Omental fat pad (tissue), 3 donors: ENCODE measurements at regions not wholly inside any gene's neighbourhood (a gene's known extent, or its start where the extent isn't known, plus 50 kb on each side); places are given as distances from the start of the nearest gene placed in this dataset.

Experiments used
- ATAC-seq: fragments of 150-250 bp; one replicate; pipeline ENCODE4 v1.9.1; 2016; ENCODE audit warnings: mild to moderate bottlenecking, moderate library complexity; ENCODE audit not compliant: low FRiP score
- DNase-seq: peaks from one replicate; pipeline ENCODE4 v3.0.0-alpha.2; 2019; ENCODE audit warnings: low spot score
- CTCF ChIP-seq, 3 donors: fragments of 450-650 bp; IDR thresholded peaks; one replicate each; pipeline ENCODE4 v1.5.1; 2016 to 2017; ENCODE audit warnings: antibody characterized with exemption in 3 of 3, mild to moderate bottlenecking in 3 of 3, moderate library complexity in 2 of 3

GRCh38 chr10:121216721-121217181 is 365.6 kb downstream of the WDR11 start:
- ATAC-seq = peak; percentile 28

GRCh38 chr10:121217331-121217730 is 366.2 kb downstream of the WDR11 start:
- TF ChIP-seq CTCF (IDR thresholded peaks at IDR 0.05) = no peak
- DNase-seq (no peak), ATAC-seq (no peak)

More at GRCh38 chr10:121216721-121217181, 365.6 kb downstream of the WDR11 start:
- DNase-seq = no peak
- TF ChIP-seq CTCF (IDR thresholded peaks at IDR 0.05) = no peak

- ATAC-seq (no peak), DNase-seq (no peak)
- TF ChIP-seq CTCF (IDR thresholded peaks at IDR 0.05) = no peak
Observed at GRCh38 chr10:121221072-121221471, 369.9 kb downstream of the WDR11 start.

- TF ChIP-seq CTCF (IDR thresholded peaks at IDR 0.05) = no peak
- DNase-seq (no peak), ATAC-seq (no peak)
Observed at GRCh38 chr10:121221991-121222390, 370.8 kb downstream of the WDR11 start.

- DNase-seq (no peak), ATAC-seq (no peak)
- TF ChIP-seq CTCF (IDR thresholded peaks at IDR 0.05) = no peak
Observed at GRCh38 chr10:121222842-121223241, 371.7 kb downstream of the WDR11 start.

GRCh38 chr10:121231079-121231478 is 367.2 kb downstream of the FGFR2 start:
- DNase-seq = no peak
- ATAC-seq = no peak
- no peak for TF ChIP-seq CTCF (IDR thresholded peaks at IDR 0.05)

- no peak for ATAC-seq
- no peak for DNase-seq
- TF ChIP-seq CTCF (IDR thresholded peaks at IDR 0.05) = no peak
Observed at GRCh38 chr10:121232494-121232893, 365.8 kb downstream of the FGFR2 start.
